HG03520 (cell line): ENCODE measurements at regions not wholly inside any gene's neighbourhood (a gene's known extent, or its start where the extent isn't known, plus 50 kb on each side); places are given as distances from the start of the nearest gene placed in this dataset.
"Not testable (repeated sequence)": the region's sequence is repeated elsewhere in the genome, so short reads cannot be mapped to it uniquely, and the experiment has no call there.

ENCODE experiments used
- ATAC-seq: cut with Tn5 transposase; IDR thresholded peaks from one replicate; pipeline ENCODE4 v1.9.1; 2021; ENCODE audit warnings: mild to moderate bottlenecking, moderate library complexity; ENCODE audit not compliant: unreplicated experiment

DNA sequence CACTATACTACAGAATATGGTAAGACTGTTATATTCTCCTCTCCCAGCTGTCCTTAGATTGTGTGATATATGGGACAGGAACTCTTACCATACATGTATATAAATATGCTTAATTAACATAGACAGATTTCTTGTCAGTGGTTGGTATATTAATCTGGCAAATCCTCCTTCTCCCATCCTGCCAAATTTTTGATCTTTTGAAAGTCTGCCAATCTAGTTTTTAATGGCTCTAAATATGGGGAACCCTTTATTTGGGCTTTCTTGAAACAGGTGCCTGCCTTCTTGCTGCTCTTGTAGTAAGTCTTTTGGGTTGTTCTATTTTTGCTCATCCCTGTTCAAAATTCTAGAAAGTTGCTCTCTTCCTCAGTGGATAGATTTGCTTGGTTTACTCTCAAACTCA is 63.5 kb downstream of the SPATA31D1 start:
- no peak for ATAC-seq

DNA sequence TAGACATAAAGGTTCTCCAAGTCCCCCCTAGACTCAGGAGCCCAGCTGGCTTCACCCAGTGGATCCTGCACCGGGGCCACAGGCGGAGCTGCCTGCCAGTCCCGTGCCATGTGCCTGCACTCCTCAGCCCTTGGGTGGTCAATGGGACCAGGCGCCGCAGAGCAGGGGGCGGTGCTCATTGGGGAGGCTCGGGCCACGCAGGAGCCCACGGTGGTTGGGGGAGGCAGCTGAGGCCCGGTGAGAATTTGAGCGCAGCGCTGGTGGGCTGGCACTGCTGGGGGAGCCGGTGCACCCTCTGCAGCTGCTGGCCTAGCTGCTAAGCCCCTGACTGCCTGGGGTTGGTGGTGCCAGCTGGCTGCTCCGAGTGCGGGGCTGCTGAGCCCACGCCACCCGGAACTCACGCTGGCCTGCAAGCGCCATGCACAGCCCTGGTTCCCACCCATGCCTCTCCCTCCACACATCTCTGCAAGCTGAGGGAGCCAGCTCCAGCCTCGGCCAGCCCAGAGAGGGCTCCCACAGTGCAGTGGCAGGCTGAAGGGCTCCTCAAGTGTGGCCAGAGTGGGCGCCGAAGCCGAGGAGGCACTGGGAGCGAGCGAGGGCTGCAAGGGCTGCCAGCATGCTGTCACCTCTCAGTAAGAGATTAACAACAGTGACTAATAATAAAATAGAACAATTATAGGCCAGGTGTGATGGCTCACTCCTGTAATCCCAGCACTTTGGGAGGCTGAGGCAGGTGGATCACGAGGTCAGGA is 65.9 kb downstream of the SPATA31D1 start:
- ATAC-seq: no peak

DNA sequence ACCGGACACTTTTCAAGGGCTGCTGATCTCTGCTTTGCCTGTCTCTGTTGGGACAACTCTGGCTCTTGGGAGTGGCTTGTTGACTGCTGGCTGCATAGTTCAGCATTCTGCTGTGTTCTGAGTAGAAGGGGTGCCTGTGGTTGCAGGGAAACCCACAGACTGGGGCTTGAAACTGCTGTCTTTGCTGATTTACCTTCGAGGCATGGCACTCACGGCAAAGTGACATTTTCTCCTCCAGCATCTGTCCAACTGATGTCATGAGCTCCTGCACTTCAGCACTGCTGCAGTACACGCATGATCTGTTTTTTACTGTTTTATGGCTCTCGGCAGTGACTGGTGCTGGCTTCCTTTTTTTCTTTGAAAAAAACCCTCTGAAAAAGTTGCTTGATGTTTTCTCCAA is 69.2 kb downstream of the SPATA31D1 start:
- no peak for ATAC-seq

GRCh38 chr9:82061801-82062200 is 73.2 kb downstream of the SPATA31D1 start:
- ATAC-seq: not testable (repeated sequence)

DNA sequence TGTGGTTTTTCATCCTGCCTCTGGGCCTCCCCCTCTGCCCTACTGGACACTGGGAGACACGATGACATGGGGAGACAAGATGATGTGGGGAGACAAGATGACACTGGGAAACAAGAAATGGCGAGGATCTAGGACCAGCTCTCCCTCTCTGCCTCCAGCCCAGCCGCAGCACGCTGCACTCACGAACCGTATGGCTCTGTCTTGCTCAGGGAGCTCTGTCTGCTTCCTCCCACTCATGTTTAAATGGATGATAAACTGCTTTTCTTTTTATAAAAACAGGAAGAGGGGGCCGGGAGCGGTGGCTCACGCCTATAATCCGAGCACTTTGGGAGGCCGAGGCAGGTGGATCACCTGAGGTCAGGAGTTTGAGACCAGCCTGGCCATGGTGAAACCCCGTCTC is 73.7 kb downstream of the SPATA31D1 start:
- ATAC-seq: no peak

DNA sequence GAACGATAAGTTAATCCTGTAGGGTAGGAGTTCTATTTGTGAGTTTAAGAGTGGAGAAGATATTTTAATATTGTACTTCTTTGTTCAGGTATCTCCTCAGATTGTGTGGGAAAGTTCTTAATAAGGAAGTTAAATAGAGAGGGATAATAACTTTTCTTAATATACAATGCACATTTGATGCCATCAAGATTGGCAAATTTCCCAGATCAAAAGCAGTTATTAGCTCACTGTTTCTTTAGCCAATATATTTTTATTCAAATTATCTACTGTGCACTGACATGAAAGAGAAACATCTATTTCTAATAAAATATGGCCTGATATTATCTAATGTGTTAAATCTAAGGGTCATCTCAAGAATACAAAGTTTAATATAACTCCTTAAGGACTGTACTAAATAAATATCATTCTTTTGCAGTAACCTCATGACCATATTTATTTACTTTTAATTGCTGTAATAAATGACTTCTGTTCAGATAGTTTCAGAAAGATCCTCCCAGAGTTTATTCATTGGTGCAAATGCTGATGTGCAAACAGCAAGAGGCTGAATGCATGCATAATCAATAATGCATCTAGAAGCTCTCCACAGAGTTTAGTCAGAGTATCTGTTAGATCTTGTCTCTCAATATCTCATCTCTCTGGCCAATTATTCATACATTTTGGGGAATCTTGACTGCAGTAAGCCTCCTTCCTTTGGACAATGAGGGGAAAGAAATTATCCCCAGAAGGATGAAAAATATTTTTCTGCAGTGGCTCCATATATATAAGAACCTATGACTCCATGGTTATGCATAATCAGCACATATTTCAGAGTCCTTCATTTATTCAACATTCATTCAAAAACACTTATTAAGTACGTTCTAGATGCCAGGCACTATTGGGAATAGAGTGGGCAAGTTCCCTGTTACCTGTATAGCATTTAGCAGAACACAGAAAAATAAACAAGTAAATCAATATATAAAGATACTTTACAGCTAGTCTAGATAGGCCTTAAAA is 85.3 kb downstream of the SPATA31D1 start:
- ATAC-seq: no peak

DNA sequence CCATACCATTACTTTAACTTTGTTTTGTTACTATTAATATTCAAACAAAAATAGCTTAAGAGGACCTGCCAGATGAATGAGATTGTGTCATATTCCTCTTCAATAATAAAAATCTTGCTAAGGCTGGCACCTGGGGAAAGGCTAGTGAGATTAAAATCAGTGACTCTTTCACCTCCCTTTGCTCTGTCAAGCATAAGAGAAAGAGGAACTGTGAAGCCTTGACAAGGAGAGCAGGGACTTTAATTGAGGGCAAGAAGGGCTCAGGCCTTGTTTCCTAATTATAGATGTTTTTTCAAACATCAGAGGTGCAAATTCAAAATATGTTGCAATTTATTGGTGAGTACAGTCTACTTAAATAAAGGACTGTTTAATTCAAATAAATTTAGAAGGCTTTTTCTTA is 91.7 kb downstream of the SPATA31D1 start:
- ATAC-seq: no peak

GRCh38 chr9:82081496-82081895 is 92.9 kb downstream of the SPATA31D1 start:
- no peak for ATAC-seq

- no peak for ATAC-seq
Observed at GRCh38 chr9:82082563-82082962, 94.0 kb downstream of the SPATA31D1 start.

DNA sequence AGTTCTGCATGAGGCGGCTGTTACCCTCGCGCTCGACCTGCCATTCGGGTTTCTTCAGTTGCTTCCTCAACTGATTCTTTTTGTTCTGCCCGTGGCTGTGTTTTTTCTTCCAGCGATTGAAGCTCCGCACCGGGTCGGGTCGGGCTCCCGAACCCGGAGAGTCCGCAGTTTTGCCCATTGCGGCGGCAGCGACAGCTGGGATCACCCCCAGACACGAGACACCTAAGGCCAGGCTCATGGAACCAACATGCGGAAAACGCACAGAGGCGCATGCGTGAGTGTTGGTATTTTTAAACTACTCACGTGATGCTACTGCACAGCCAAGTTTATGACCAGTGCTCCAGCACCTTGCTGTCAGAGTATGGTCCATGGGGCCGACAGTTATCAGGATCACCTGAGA is 100.0 kb downstream of the SPATA31D1 start:
- ATAC-seq: no peak

DNA sequence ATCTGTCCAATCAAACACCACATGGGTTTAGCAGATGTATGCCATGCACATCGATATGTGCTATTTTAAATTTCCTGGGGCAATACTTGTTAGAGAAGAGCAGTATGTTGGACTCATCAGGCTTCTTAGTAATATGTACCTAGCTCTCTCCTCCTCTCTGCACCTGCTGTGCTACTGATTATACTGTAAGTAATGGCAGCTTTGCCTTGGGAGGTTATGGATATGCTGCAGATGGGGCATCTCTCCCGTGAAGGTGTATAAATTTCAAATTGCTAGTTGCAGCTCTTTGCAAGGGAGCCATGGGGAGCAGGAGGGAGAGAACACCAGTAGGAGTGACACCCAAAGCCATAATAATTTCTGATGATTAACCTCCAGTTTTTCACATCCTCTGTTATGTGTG is 101.5 kb downstream of the SPATA31D1 start:
- ATAC-seq: no peak

DNA sequence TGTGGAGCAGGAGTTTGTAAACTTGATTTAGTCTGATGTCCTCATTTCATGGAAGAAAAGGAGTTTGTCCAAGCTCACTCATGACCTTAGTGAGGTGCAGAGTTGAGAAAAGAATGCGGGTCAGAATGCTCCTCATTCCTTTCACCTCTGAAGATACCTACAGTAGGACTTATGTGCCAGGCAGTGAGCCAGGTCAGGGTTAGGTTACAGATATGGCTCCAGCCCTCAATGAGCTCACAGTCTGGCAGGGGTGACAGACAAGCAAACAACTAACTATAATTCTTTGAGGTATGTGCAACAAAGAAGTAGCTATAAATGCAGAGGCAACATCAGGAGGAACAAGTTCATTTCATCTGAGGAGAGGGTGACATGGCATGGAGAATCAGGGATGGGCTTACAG is 102.5 kb downstream of the SPATA31D1 start:
- no peak for ATAC-seq

GRCh38 chr9:82091610-82092009 is 103.0 kb downstream of the SPATA31D1 start:
- ATAC-seq: peak; percentile 60

DNA sequence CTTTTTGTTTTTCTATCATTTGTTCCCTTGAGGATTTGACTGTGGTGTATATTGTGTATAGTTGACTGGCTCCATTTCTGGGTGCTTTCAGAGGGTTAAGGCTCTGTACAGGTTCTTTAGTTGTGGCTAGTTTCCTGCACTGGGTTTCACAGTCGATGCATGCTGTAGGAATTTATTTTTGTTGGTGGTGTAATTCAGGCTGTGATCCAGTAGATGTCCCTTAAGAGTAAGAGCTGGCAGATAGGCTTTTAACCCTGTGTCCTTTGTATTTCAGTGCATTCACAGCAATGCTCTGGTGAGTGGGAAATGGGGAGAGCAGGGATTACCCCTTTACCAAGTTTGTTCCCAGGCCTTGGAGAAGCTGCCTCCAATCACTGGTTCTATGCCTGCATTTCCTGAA is 112.9 kb downstream of the SPATA31D1 start:
- no peak for ATAC-seq

GRCh38 chr9:82104252-82104651 is 115.7 kb downstream of the SPATA31D1 start:
- ATAC-seq: no peak

GRCh38 chr9:82105729-82106128 is 117.2 kb downstream of the SPATA31D1 start:
- ATAC-seq: no peak

- ATAC-seq: no peak
Observed at GRCh38 chr9:82106536-82106935, 118.0 kb downstream of the SPATA31D1 start.

DNA sequence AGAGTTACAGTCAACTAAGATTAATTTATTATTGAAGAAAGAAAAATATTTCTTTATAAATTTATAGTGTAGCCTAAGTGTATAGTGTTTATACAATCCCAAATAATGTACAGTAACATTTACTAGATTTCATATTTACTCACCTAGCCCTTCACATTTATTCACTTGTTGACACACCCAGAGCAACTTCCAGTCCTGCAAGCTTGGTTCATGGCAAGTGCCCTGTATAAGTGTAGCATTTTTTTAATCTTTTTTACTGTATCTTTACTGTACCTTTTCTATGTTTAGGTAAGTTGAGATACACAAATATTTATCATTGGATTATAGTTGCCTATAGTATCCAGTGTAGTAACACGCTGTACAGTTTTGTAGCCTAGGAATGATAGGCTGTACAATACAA is 119.9 kb downstream of the SPATA31D1 start:
- no peak for ATAC-seq

GRCh38 chr9:82108941-82109340 is 120.4 kb downstream of the SPATA31D1 start:
- no peak for ATAC-seq

DNA sequence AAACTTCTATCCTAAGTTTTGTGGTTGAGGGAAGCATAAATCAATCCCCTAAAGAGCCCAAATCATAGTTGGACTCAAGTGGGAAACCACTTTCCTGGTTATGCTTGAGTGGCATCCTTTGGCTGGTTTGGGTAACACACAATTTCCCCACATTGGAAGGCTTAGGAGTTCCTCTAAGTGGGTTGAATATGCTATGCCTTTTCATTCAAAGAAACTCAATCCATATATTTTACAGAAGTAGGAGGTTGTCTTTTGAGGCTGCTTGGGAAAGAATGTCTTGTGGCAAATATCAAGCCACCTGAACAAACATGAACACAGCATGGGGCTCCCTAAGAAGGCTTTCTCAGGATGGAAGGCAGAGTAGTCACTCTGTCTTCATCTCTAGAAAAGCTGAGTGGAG is 121.1 kb downstream of the SPATA31D1 start:
- no peak for ATAC-seq

- ATAC-seq: no peak
Observed at GRCh38 chr9:82110881-82111280, 122.3 kb downstream of the SPATA31D1 start.

DNA sequence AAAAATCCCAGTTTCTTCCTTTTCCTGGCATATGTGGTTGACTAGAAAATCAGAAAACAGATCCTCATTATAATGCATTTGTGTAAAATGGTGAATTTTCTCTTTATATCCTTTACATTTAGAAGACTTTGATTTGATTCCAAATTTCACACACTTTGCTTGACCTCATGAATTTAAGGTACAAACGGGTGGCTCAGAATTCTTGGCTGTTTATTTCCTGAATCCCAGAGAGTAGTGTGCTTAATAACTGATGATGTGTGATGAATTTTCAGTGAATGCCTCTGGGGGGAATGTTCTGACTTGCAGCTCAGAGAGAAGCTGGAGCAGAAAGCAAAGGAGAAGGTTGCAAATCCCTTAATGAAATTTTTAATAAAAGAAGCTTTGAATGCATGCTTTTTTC is 126.8 kb downstream of the SPATA31D1 start:
- no peak for ATAC-seq
